HG02973 (cell line): ENCODE measurements at regions not wholly inside any gene's neighbourhood (a gene's known extent, or its start where the extent isn't known, plus 50 kb on each side); places are given as distances from the start of the nearest gene placed in this dataset.
"Not testable (repeated sequence)": the region's sequence is repeated elsewhere in the genome, so short reads cannot be mapped to it uniquely, and the experiment has no call there.

Experiments used
- ATAC-seq: cut with Tn5 transposase; IDR thresholded peaks from one replicate; pipeline ENCODE4 v1.9.1; 2021; ENCODE audit warnings: moderate library complexity; ENCODE audit not compliant: unreplicated experiment

DNA sequence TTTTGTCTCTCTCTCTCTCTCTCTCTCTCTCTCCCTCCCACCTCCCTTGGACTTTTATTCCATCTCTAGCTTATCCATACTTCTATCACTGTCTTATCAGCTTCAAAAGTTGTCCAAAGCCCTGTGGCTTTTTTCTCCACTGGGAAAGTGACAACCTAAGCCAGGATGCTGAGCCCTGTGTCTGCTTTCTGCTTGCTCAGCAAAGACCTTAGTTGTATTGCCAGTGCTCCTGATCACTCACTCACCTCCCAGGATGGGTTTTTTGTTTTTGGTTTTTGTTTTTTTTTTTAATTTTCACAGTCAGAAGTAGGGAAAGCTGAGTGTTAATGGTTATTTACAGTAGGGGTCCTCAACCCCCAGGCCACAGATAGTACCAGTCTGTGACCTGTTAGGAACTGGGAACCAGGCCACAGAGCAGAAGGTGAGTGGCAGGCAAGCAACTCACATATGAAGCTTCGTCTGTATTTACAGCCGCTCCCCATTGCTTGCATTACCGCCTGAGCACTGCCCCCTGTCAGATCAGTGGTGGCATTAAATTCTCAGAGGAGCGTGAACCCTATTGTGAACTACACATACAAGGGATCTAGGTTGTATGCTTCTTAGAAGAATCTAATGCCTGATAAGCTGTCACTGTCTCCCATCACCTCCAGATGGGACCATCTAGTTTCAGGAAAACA lies 125.0 kb upstream of the ID4 start:
- no peak for ATAC-seq

GRCh38 chr6:19712998-19713397 lies 124.2 kb upstream of the ID4 start:
- no peak for ATAC-seq

DNA sequence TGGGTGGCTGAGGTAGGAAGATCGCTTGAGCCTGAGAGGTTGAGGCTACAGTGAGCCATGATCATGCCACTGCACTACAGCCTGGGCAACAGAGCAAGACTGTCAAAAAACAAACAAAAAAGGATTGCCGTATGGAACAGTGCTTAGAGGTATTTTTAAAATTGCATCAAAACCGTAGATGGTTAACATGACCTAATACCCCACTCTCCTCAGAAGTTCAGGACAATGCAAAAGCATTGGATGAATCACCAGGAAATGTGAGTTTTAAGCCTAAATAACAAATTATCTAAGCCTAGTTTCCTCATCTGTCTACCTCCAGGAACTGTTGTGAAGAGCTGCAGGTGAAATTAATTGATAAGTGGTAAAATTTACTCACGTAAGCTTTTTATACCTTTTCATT lies 123.8 kb upstream of the ID4 start:
- no peak for ATAC-seq

DNA sequence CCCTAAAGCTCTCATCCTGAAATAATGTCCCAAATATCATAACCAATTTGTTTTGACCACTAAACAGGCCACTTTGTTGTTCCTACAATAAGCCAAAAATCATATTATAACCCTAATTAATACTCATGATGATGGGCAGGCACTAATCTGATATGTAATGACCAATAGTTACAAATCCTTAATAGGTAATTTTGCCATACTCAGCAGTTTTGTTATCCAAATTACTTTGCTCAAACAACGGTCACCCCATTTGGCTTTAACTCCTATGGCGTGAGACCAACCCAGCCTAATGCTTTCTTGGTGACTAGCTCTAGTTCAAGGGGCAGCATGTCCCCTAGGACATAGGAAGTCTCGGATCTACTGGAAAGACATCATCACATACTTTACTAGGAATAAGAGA lies 123.2 kb upstream of the ID4 start:
- ATAC-seq: no peak

- no peak for ATAC-seq
Observed at GRCh38 chr6:19714434-19715166, 122.6 kb upstream of the ID4 start.

DNA sequence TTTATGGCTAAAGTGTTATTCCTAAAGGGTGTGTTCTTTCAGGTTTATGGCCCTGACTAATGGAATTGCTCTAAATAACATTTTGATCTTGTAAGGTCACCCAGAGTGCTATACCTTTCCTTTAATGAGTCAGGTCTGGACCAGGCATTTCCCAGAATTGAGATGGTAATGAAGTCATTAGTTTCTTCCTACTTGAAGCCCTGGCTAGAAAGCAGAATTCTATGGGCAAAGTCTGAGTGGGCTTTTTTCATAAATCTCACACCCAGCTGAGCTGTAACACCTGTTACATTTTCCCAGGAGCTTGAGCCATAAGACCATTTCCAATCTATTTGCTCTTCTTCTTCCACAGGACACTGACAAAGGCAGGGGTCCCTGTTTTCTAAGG lies 122.0 kb upstream of the ID4 start:
- no peak for ATAC-seq

- no peak for ATAC-seq
Observed at GRCh38 chr6:19719691-19720128, 117.5 kb upstream of the ID4 start.

GRCh38 chr6:19721766-19722377 lies 115.3 kb upstream of the ID4 start:
- ATAC-seq: no peak

GRCh38 chr6:19722999-19723398 lies 114.2 kb upstream of the ID4 start:
- no peak for ATAC-seq

GRCh38 chr6:19723545-19723944 lies 113.6 kb upstream of the ID4 start:
- no peak for ATAC-seq

DNA sequence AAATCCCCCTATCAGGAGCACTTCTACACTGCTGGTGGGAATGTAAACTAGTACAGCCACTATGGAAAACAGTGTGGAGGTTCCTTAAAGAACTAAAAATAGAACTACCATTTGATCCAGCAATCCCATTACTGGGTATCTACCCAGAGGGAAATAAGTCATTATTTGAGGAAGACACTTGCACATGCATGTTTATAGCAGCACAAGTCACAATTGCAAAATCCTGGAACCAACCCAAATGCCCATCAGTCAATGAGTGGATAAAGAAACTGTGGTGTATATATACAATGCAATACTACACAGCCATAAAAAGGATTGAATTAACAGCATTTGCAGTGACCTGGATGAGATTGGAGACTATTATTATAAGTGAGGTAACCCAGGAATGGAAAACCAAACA lies 111.7 kb upstream of the ID4 start:
- not testable (repeated sequence) for ATAC-seq

DNA sequence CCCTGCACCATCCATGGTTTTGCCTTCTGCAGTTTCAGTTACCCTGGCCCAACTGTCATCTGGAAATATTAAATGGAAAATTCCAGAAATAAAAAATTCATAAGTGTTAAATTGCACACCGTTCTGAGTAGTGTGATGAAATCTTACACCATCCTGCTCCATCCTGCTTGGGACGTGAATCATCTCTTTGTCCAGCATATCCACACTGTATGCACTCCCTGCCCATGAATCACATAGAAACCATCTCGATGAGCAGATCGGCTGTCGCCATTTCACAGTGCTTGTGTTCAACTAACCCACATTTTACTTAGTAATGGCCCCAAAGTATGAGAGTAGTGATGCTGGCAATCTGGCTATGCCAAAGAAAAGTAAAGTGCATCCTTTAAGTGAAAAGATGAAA lies 105.9 kb upstream of the ID4 start:
- no peak for ATAC-seq

DNA sequence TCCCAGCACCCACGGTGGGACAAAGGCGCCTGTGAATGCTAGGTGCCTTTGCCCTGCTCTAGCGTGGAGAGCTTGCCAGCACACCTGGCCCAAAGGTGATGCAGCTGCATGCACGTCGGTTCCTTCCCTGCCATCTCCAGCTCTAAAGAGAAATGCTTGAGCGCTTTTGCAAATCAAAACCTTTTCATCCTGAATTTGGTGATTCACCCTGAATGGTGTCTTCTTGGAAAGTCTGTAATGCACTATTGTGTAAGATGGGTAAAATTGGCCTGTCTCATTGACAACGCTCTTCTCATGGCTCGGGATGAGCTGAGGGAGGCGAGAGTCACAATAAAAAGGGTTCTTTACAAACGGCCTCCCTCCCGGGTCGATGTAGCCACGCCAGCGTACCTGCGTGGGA lies 103.1 kb upstream of the ID4 start:
- ATAC-seq: no peak

GRCh38 chr6:19734519-19734918 lies 102.7 kb upstream of the ID4 start:
- no peak for ATAC-seq

DNA sequence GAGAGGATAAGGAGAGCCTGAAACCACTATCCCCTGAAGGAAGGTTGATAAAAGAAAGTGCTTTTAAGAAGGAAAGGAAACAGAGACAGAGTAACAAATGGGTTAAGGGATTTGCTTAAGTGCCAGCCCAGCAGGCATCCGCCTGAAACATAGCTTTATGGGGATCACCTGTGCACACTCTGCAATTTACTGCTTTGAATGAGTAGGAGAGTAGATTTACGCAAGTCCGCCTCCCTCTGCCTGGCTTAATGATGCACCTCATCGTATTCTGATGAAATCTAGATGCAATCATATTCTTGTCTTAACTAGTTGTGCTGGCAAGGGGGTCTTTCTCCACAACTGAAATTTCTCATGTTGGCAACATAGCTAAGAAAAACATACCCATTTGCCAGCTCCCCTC lies 101.1 kb upstream of the ID4 start:
- no peak for ATAC-seq

- ATAC-seq: no peak
Observed at GRCh38 chr6:19738010-19738409, 99.2 kb upstream of the ID4 start.

DNA sequence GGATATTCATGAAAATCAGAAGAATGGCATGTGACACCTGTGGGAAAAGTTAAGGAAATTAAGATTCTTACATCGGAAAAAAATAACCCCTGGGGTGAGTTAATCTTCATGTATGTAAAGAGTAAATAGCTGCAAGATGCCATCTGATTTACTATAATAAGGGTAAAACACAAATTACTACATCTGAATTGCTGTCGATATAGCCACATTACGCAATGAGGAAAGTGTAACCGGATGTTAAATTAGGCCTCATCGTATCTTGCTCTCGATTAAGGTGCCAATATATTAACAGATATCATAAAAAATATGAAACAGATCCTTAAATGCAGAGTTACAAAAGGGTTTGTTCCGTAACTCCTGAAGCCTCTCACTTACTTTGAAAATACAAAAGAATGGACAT lies 87.4 kb upstream of the ID4 start:
- no peak for ATAC-seq

DNA sequence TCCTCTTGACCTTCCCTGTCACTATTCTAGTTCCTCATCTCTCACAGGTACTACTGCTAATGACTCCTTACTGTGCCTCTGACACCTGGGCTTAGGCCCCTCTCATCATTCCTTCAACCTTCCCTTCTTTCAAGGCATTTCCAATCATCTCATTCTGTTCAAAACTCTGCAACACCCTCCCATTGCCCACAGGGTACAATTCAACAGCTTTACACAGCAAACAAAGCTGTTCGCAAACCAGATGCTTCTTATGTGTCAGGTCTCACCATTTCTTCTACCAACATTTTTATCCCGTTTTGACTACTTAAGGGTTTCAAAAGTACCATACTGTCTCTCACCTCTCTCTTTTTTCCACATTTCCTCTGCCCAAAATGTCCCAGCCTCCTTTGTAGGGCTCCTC lies 84.4 kb upstream of the ID4 start:
- ATAC-seq: no peak

GRCh38 chr6:19753826-19754225 lies 83.3 kb upstream of the ID4 start:
- ATAC-seq: no peak

- no peak for ATAC-seq
Observed at GRCh38 chr6:19754686-19755085, 82.5 kb upstream of the ID4 start.

GRCh38 chr6:19755181-19755580 lies 82.0 kb upstream of the ID4 start:
- ATAC-seq: no peak

DNA sequence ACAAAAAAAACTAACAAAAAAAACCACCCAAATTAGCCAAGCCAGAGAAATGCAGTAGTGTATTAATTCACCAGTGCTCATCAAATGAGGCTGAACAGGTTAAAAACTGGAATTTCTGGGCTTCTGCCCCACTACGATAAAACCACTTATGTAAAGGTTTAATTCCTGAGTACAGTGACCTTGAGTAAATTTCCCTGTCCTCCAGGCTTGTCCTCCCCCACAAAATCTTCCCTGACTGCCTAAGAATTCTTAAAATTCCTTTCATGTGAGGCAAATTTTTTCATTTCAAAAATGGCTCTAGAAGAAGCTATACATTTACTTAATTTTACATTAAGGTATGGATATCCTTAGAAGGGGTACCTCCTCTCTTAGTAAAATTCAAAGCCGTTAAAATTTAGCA lies 80.1 kb upstream of the ID4 start:
- ATAC-seq: no peak
